Choroid plexus epithelial cell (primary cell): ENCODE measurements at regions not wholly inside any gene's neighbourhood (a gene's known extent, or its start where the extent isn't known, plus 50 kb on each side); places are given as distances from the start of the nearest gene placed in this dataset.

Source experiments
- DNase-seq: peaks from one replicate; pipeline ENCODE4 v3.0.0-alpha.2; 2010; ENCODE audit warnings: low read depth
- H3K4me3 ChIP-seq: 2 replicates; pipeline ENCODE4 v1.5.1; 2011; ENCODE audit warnings: low read depth, mild to moderate bottlenecking, control low read depth, low read length, moderate library complexity
- CTCF ChIP-seq: conservative IDR thresholded peaks from 2 replicates; pipeline ENCODE4 v1.5.1; 2011; ENCODE audit warnings: low read depth, mild to moderate bottlenecking, control low read depth, inconsistent platforms, low read length, moderate library complexity

- H3K4me3 ChIP-seq = no peak overlapping the region
- no peak for DNase-seq
- TF ChIP-seq CTCF = no peak
Measured at GRCh38 chr5:93278896-93279295, 302.1 kb downstream of the NR2F1-AS1 start.

GRCh38 chr5:93277051-93277450 lies 304.0 kb downstream of the NR2F1-AS1 start:
- DNase-seq = no peak
- TF ChIP-seq CTCF = no peak

GRCh38 chr5:93275376-93275775 lies 305.6 kb downstream of the NR2F1-AS1 start:
- H3K4me3 ChIP-seq = no peak overlapping the region
- TF ChIP-seq CTCF = no peak
- DNase-seq = no peak

More at GRCh38 chr5:93277051-93277450, 304.0 kb downstream of the NR2F1-AS1 start:
- H3K4me3 ChIP-seq = no peak overlapping the region

DNA sequence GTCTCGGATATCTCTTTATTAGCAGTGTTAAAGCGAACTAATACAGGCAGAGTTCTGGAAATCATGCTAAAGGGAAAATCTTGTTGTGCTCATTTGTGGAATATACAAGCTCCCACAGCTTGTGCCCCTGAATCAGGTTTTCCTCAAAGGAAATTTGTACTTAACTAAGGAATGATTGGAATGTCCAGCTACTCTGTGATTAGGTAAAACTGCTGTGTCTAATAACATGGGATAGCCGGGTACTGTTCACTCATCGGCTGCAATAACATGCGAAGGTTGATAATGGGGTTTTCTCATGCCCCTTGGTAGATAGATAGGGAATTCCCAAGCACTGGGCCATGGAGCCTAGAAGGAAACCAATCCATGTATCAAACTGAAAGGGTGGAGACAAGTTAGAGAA lies 306.7 kb downstream of the NR2F1-AS1 start:
- DNase-seq = peak; percentile 81
- TF ChIP-seq CTCF = no peak
- H3K4me3 ChIP-seq = no peak overlapping the region

DNA sequence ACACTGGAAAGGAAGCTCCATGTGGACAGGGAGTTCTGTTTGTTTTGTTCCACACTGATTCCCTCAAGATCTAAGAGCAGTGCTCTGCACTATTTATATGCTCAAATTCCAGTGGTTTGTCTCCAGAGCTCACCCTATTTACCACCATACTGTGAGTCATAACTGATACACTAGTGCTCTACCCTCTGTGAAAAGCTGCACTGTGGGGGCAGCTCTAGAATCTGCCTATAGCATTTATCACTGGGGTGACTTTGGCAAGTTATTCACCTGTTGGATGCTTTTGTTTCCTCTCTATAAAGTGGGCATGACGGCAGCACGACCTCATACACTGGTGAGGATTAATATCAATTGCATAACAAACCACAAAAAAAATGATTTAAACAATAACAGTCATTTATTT lies 307.8 kb downstream of the NR2F1-AS1 start:
- peak; percentile 77 for DNase-seq
- H3K4me3 ChIP-seq = no peak overlapping the region
- no peak for TF ChIP-seq CTCF

GRCh38 chr5:93272108-93272507 lies 308.9 kb downstream of the NR2F1-AS1 start:
- H3K4me3 ChIP-seq = no peak overlapping the region
- no peak for TF ChIP-seq CTCF
- no peak for DNase-seq

DNA sequence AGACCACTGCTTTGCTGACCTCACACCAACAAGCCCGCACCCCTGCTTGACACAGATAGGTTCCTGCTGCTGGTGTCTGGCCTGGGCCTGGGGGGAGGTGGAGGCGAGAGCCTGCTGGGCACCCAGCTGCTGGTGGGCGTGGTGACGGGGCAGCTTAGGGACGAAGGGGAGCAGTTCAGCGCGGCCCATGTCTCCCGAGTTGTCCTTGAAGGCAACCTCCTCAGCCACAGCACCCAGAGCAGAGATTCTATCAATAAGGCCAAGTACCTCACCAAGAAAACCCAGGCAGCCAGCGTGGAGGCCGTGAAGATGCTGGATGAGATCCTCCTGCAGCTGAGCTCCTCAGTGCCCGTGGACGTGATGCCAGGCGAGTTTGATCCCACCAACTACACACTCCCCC lies 313.3 kb downstream of the NR2F1-AS1 start:
- no peak overlapping the region for H3K4me3 ChIP-seq
- no peak for TF ChIP-seq CTCF

More for the DNA sequence above, 313.3 kb downstream of the NR2F1-AS1 start:
- DNase-seq = no peak
